SK-N-SH (cell line): ENCODE measurements at regions not wholly inside any gene's neighbourhood (a gene's known extent, or its start where the extent isn't known, plus 50 kb on each side); places are given as distances from the start of the nearest gene placed in this dataset.

ENCODE experiments used
- CTCF ChIP-seq: fragments of 200-600 bp; sonication (generic); IDR thresholded peaks from 2 replicates; pipeline ENCODE4 v1.6.1; 2017; ENCODE audit warnings: antibody characterized with exemption, mild to moderate bottlenecking, moderate library complexity
- ELF1 ChIP-seq: IDR thresholded peaks from 2 replicates; pipeline ENCODE4 v1.4.0; 2012
- EP300 ChIP-seq, 2 experiments: IDR thresholded peaks; 2 replicates each; pipeline versions ENCODE4 v1.4.0 to v1.6.1; 2012; ENCODE audit warnings: borderline replicate concordance in 1 of 2, low read depth in 1 of 2, low read length in 1 of 2
- GABPA ChIP-seq: IDR thresholded peaks from 2 replicates; pipeline ENCODE4 v1.4.0; 2012; ENCODE audit warnings: low read depth, mild to moderate bottlenecking
- JUND ChIP-seq: IDR thresholded peaks from 2 replicates; pipeline ENCODE4 v1.4.0; 2012
- NFIC ChIP-seq: IDR thresholded peaks from 2 replicates; pipeline ENCODE4 v1.4.0; 2012; ENCODE audit warnings: borderline replicate concordance
- RAD21 ChIP-seq: IDR thresholded peaks from 2 replicates; pipeline ENCODE4 v1.6.1; 2012; ENCODE audit warnings: mild to moderate bottlenecking, low read length
- TAF1 ChIP-seq: IDR thresholded peaks from 2 replicates; pipeline ENCODE4 v1.6.1; 2012; ENCODE audit warnings: low read depth, mild to moderate bottlenecking, low read length, moderate library complexity, borderline replicate concordance
- USF2 ChIP-seq: fragments of 150-350 bp; IDR thresholded peaks from 2 replicates; pipeline ENCODE4 v1.6.1; 2017; ENCODE audit warnings: antibody characterized with exemption, low read length, low read depth, borderline replicate concordance
- TF ChIP-seq, protein P1 (sequence below): IDR thresholded peaks from 2 replicates; pipeline ENCODE4 v1.4.0; 2012; ENCODE audit warnings: low read depth, borderline replicate concordance
- TF ChIP-seq, protein P2 (sequence below): IDR thresholded peaks from 2 replicates; pipeline ENCODE4; 2012
- TF ChIP-seq, protein P3 (sequence below): IDR thresholded peaks from 2 replicates; pipeline ENCODE4 v1.4.0; 2012; ENCODE audit warnings: low read depth

DNA sequence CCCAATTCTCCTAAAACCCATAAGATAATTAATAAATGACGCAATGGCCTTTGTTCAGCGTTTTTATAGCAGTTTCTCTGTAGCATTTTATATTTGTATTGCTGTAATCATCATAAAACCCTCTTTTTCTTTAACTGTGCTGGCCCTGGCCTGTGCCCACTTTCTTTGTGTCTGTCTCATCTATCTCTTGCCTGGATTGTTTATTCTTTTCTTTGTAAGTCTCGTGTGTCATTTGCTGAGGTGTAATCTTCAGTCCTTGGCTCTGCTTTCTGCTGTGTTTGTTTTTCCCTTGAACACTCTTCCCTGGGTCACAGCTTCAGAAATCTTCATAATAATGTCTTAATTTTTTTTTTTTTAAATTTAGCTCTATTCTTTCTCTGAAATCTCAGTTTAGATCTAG, 525.8 kb upstream of the LINC00305 start:
- TF ChIP-seq USF2 = no peak
- no peak for TF ChIP-seq TAF1
- TF ChIP-seq, protein P1, sequence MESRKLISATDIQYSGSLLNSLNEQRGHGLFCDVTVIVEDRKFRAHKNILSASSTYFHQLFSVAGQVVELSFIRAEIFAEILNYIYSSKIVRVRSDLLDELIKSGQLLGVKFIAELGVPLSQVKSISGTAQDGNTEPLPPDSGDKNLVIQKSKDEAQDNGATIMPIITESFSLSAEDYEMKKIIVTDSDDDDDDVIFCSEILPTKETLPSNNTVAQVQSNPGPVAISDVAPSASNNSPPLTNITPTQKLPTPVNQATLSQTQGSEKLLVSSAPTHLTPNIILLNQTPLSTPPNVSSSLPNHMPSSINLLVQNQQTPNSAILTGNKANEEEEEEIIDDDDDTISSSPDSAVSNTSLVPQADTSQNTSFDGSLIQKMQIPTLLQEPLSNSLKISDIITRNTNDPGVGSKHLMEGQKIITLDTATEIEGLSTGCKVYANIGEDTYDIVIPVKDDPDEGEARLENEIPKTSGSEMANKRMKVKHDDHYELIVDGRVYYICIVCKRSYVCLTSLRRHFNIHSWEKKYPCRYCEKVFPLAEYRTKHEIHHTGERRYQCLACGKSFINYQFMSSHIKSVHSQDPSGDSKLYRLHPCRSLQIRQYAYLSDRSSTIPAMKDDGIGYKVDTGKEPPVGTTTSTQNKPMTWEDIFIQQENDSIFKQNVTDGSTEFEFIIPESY = no peak
- no peak for TF ChIP-seq GABPA
- TF ChIP-seq, protein P2, sequence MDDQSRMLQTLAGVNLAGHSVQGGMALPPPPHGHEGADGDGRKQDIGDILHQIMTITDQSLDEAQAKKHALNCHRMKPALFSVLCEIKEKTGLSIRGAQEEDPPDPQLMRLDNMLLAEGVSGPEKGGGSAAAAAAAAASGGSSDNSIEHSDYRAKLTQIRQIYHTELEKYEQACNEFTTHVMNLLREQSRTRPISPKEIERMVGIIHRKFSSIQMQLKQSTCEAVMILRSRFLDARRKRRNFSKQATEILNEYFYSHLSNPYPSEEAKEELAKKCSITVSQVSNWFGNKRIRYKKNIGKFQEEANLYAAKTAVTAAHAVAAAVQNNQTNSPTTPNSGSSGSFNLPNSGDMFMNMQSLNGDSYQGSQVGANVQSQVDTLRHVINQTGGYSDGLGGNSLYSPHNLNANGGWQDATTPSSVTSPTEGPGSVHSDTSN = no peak
- TF ChIP-seq CTCF = no peak
- no peak for TF ChIP-seq EP300 (IDR thresholded peaks at IDR 0.05; ENCODE audit: borderline replicate concordance in 1 of 2, low read depth in 1 of 2, low read length in 1 of 2)
- TF ChIP-seq, protein P3, sequence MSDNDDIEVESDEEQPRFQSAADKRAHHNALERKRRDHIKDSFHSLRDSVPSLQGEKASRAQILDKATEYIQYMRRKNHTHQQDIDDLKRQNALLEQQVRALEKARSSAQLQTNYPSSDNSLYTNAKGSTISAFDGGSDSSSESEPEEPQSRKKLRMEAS = no peak
- TF ChIP-seq JUND = no peak
- TF ChIP-seq NFIC = no peak
- TF ChIP-seq RAD21 = no peak
- TF ChIP-seq ELF1 = no peak
